ENCODE measurements at regions not wholly inside any gene's neighbourhood (a gene's known extent, or its start where the extent isn't known, plus 50 kb on each side); places are given as distances from the start of the nearest gene placed in this dataset.

DNA sequence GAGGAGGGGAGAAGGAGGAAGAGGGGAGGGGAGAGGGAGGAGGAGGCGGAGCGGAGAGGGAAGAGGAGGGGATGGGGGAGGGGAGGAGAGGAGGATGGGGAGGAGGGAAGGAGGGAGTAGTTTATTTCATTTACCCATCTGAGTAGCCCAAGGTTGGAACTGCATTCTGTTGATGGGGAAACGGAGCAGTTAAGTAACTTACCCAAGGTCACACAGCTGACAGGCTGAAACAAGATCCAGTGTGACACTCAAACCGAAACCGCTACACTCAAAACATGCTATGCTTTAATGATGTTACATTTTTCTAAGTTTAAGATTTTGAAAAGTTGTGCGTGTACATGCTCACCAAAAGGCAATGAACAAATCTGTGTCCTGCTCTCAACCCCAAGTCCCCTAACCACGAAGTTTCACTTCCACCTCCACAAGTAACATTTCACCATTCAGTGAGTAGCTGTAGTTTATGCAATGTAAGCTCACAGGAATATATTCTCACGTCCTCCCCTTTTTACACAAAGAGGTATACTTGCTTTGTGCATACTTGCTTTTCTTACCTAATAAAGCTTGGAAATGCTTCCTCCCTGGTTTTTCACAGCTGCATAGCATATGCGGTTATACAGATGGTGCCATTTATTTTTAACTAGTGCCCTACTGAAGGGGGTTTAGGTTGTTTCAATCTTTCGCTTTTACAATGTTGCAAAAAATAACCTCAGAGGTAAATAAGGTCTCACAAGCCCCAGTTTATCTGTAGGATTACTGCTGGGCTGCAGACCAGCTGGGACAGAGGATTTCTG lies 275.3 kb downstream of the PARN start:
- Histone ChIP-seq H3K27ac (ENCODE audit: low read depth in 1 of 2, low read length in 2 of 2) (no peak overlapping the region), H3K4me1 (ENCODE audit: control insufficient read depth in 4 of 4, insufficient read depth in 4 of 4, low read length in 3 of 4) (no peaks in the 10 kb centered on the region), H3K36me3 (ENCODE audit: control insufficient read depth in 4 of 4, insufficient read depth in 3 of 4, low read depth in 1 of 4, low read length in 3 of 4) (no peaks in the 10 kb centered on the region), H3K9ac (ENCODE audit: low read depth in 1 of 2, low read length in 2 of 2) (no peak overlapping the region), H3K4me3 (ENCODE audit: low read depth in 1 of 3, low read length in 3 of 3) (no peak overlapping the region), H3K27me3 (ENCODE audit: control insufficient read depth in 4 of 4, insufficient read depth in 4 of 4, low read length in 3 of 4) (no peaks in the 10 kb centered on the region), H3K9me3 (ENCODE audit: control insufficient read depth in 4 of 4, low read length in 3 of 4) (no peaks in the 10 kb centered on the region)
- TF ChIP-seq FOXA1 (IDR thresholded peaks at IDR 0.05), result no peak
- no peak for DNase-seq (ENCODE audit: low spot score)
- 77% methylated on average over 10 of the region's 10 CpGs for WGBS

DNA sequence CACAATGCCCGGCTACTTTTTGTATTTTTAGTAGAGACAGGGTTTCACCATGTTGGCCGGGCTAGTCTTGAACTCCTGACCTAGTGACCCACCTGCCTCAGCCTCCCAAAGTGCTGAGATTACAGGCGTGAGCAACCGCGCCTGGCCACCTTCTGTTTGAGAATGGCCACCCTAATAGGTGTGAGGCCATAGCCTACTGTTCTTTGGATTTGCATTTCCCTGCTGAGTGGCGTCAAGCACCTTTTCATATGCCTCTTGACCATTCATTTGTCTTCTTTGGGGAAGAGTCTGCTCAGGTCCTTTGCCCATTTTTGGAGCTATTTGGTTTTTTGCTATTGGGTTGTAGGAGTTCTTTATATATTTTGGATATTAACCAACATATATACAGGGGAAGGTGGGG lies 276.7 kb downstream of the PARN start:
- Histone ChIP-seq H3K27ac (ENCODE audit: low read depth in 1 of 2, low read length in 2 of 2) (no peak overlapping the region), H3K9me3 (ENCODE audit: control insufficient read depth in 4 of 4, low read length in 3 of 4) (no peaks in the 10 kb centered on the region)
- WGBS, result 88% methylated on average over 6 of the region's 6 CpGs

More for the DNA sequence above, 276.7 kb downstream of the PARN start:
- Histone ChIP-seq H3K4me3 (ENCODE audit: low read depth in 1 of 3, low read length in 3 of 3) (no peak overlapping the region), H3K36me3 (ENCODE audit: control insufficient read depth in 4 of 4, insufficient read depth in 3 of 4, low read depth in 1 of 4, low read length in 3 of 4) (no peaks in the 10 kb centered on the region), H3K4me1 (ENCODE audit: control insufficient read depth in 4 of 4, insufficient read depth in 4 of 4, low read length in 3 of 4) (no peaks in the 10 kb centered on the region), H3K27me3 (ENCODE audit: control insufficient read depth in 4 of 4, insufficient read depth in 4 of 4, low read length in 3 of 4) (no peaks in the 10 kb centered on the region), H3K9ac (ENCODE audit: low read depth in 1 of 2, low read length in 2 of 2) (no peak overlapping the region)
- no peak for DNase-seq (ENCODE audit: low spot score)
- TF ChIP-seq, protein P1, sequence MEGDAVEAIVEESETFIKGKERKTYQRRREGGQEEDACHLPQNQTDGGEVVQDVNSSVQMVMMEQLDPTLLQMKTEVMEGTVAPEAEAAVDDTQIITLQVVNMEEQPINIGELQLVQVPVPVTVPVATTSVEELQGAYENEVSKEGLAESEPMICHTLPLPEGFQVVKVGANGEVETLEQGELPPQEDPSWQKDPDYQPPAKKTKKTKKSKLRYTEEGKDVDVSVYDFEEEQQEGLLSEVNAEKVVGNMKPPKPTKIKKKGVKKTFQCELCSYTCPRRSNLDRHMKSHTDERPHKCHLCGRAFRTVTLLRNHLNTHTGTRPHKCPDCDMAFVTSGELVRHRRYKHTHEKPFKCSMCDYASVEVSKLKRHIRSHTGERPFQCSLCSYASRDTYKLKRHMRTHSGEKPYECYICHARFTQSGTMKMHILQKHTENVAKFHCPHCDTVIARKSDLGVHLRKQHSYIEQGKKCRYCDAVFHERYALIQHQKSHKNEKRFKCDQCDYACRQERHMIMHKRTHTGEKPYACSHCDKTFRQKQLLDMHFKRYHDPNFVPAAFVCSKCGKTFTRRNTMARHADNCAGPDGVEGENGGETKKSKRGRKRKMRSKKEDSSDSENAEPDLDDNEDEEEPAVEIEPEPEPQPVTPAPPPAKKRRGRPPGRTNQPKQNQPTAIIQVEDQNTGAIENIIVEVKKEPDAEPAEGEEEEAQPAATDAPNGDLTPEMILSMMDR (IDR thresholded peaks at IDR 0.05; ENCODE audit: low read depth, low read length, missing input control), result no peak
- TF ChIP-seq, protein P2, sequence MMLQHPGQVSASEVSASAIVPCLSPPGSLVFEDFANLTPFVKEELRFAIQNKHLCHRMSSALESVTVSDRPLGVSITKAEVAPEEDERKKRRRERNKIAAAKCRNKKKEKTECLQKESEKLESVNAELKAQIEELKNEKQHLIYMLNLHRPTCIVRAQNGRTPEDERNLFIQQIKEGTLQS (IDR thresholded peaks at IDR 0.05), result no peak
- TF ChIP-seq JUND (IDR thresholded peaks at IDR 0.05) (no peak), FOXA2 (IDR thresholded peaks at IDR 0.05) (no peak), RAD21 (IDR thresholded peaks at IDR 0.05) (no peak), HNF4G (IDR thresholded peaks at IDR 0.05) (no peak), FOXA1 (IDR thresholded peaks at IDR 0.05) (no peak), HNF4A (conservative IDR thresholded peaks at IDR 0.05) (no peak), NR2F2 (IDR thresholded peaks at IDR 0.05) (no peak), EGR1 (IDR thresholded peaks at IDR 0.05; ENCODE audit: low read depth in 2 of 2) (no peak), SP1 (IDR thresholded peaks at IDR 0.05) (no peak), GABPA (IDR thresholded peaks at IDR 0.05 in 1 of 2, conservative IDR thresholded peaks at IDR 0.05 in 1 of 2) (no peak), YY1 (IDR thresholded peaks at IDR 0.05) (no peak), TAF1 (conservative IDR thresholded peaks at IDR 0.05) (no peak), RXRA (IDR thresholded peaks at IDR 0.05) (no peak)
- TF ChIP-seq, protein P3, sequence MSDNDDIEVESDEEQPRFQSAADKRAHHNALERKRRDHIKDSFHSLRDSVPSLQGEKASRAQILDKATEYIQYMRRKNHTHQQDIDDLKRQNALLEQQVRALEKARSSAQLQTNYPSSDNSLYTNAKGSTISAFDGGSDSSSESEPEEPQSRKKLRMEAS (IDR thresholded peaks at IDR 0.05), result no peak
- TF ChIP-seq, protein P4, sequence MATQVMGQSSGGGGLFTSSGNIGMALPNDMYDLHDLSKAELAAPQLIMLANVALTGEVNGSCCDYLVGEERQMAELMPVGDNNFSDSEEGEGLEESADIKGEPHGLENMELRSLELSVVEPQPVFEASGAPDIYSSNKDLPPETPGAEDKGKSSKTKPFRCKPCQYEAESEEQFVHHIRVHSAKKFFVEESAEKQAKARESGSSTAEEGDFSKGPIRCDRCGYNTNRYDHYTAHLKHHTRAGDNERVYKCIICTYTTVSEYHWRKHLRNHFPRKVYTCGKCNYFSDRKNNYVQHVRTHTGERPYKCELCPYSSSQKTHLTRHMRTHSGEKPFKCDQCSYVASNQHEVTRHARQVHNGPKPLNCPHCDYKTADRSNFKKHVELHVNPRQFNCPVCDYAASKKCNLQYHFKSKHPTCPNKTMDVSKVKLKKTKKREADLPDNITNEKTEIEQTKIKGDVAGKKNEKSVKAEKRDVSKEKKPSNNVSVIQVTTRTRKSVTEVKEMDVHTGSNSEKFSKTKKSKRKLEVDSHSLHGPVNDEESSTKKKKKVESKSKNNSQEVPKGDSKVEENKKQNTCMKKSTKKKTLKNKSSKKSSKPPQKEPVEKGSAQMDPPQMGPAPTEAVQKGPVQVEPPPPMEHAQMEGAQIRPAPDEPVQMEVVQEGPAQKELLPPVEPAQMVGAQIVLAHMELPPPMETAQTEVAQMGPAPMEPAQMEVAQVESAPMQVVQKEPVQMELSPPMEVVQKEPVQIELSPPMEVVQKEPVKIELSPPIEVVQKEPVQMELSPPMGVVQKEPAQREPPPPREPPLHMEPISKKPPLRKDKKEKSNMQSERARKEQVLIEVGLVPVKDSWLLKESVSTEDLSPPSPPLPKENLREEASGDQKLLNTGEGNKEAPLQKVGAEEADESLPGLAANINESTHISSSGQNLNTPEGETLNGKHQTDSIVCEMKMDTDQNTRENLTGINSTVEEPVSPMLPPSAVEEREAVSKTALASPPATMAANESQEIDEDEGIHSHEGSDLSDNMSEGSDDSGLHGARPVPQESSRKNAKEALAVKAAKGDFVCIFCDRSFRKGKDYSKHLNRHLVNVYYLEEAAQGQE (IDR thresholded peaks at IDR 0.05), result no peak
- TF ChIP-seq, protein P5, sequence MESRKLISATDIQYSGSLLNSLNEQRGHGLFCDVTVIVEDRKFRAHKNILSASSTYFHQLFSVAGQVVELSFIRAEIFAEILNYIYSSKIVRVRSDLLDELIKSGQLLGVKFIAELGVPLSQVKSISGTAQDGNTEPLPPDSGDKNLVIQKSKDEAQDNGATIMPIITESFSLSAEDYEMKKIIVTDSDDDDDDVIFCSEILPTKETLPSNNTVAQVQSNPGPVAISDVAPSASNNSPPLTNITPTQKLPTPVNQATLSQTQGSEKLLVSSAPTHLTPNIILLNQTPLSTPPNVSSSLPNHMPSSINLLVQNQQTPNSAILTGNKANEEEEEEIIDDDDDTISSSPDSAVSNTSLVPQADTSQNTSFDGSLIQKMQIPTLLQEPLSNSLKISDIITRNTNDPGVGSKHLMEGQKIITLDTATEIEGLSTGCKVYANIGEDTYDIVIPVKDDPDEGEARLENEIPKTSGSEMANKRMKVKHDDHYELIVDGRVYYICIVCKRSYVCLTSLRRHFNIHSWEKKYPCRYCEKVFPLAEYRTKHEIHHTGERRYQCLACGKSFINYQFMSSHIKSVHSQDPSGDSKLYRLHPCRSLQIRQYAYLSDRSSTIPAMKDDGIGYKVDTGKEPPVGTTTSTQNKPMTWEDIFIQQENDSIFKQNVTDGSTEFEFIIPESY (IDR thresholded peaks at IDR 0.05), result no peak
